ENCODE measurements at regions not wholly inside any gene's neighbourhood (a gene's known extent, or its start where the extent isn't known, plus 50 kb on each side); places are given as distances from the start of the nearest gene placed in this dataset.
A peak's percentile ranks its signal among the peaks of the same experiment; 100 is the strongest.

- no peak for DNase-seq
Measured at GRCh38 chr13:50701469-50701868, 142.0 kb downstream of the DLEU7 start.

- no peak for DNase-seq
Measured at GRCh38 chr13:50706505-50706904, 137.0 kb downstream of the DLEU7 start.

GRCh38 chr13:50707628-50708027 lies 135.9 kb downstream of the DLEU7 start:
- DNase-seq = no peak

GRCh38 chr13:50708461-50708860 lies 135.0 kb downstream of the DLEU7 start:
- no peak for DNase-seq

- no peak for DNase-seq
Measured at GRCh38 chr13:50709058-50709457, 134.4 kb downstream of the DLEU7 start.

GRCh38 chr13:50711131-50711815 lies 132.2 kb downstream of the DLEU7 start:
- DNase-seq = no peak

- DNase-seq = no peak
Measured at GRCh38 chr13:50711996-50712395, 131.5 kb downstream of the DLEU7 start.

- no peak for DNase-seq
Measured at GRCh38 chr13:50712456-50712855, 131.0 kb downstream of the DLEU7 start.

GRCh38 chr13:50712881-50713280 lies 130.6 kb downstream of the DLEU7 start:
- DNase-seq = no peak

GRCh38 chr13:50713523-50714248 lies 129.8 kb downstream of the DLEU7 start:
- peak; percentile 14 for DNase-seq

- no peak for DNase-seq
Measured at GRCh38 chr13:50714891-50715290, 128.6 kb downstream of the DLEU7 start.

GRCh38 chr13:50715402-50716146 lies 127.9 kb downstream of the DLEU7 start:
- DNase-seq = no peak

GRCh38 chr13:50720861-50721671 lies 122.4 kb downstream of the DLEU7 start:
- DNase-seq = no peak

- no peak for DNase-seq
Measured at GRCh38 chr13:50721672-50721992, 121.9 kb downstream of the DLEU7 start.

- no peak for DNase-seq
Measured at GRCh38 chr13:50722440-50723125, 120.9 kb downstream of the DLEU7 start.

GRCh38 chr13:50724438-50724837 lies 119.1 kb downstream of the DLEU7 start:
- DNase-seq = no peak

GRCh38 chr13:50724913-50725312 lies 118.6 kb downstream of the DLEU7 start:
- DNase-seq = no peak

GRCh38 chr13:50726164-50726563 lies 117.3 kb downstream of the DLEU7 start:
- no peak for DNase-seq

- no peak for DNase-seq
Measured at GRCh38 chr13:50729177-50729576, 114.3 kb downstream of the DLEU7 start.

GRCh38 chr13:50730496-50731351 lies 112.8 kb downstream of the DLEU7 start:
- no peak for DNase-seq

- DNase-seq = no peak
Measured at GRCh38 chr13:50731400-50731799, 112.1 kb downstream of the DLEU7 start.

- no peak for DNase-seq
Measured at GRCh38 chr13:50732712-50733111, 110.8 kb downstream of the DLEU7 start.
